ENCODE measurements at regions not wholly inside any gene's neighbourhood (a gene's known extent, or its start where the extent isn't known, plus 50 kb on each side); places are given as distances from the start of the nearest gene placed in this dataset.

DNA sequence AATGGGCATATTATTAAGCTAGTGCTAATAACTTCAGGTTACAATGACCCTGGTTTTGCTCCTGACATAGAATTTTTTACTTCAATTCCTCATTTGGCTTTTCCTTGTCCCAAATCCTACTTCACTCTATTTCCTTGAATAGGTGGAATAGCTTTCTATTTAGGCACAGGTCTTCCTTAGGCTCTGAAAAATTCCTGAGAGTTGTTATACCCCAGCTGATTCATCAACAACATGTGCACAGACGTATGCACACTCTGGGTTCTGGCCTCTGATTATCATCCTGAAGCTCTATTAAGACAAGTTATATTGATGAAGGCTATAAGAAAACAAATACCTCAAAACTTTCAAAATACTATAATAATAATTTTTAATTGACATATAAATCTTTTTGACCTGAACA, 172.4 kb downstream of the NTMT2 start:
- TF ChIP-seq, protein P1, sequence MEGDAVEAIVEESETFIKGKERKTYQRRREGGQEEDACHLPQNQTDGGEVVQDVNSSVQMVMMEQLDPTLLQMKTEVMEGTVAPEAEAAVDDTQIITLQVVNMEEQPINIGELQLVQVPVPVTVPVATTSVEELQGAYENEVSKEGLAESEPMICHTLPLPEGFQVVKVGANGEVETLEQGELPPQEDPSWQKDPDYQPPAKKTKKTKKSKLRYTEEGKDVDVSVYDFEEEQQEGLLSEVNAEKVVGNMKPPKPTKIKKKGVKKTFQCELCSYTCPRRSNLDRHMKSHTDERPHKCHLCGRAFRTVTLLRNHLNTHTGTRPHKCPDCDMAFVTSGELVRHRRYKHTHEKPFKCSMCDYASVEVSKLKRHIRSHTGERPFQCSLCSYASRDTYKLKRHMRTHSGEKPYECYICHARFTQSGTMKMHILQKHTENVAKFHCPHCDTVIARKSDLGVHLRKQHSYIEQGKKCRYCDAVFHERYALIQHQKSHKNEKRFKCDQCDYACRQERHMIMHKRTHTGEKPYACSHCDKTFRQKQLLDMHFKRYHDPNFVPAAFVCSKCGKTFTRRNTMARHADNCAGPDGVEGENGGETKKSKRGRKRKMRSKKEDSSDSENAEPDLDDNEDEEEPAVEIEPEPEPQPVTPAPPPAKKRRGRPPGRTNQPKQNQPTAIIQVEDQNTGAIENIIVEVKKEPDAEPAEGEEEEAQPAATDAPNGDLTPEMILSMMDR (IDR thresholded peaks at IDR 0.05; ENCODE audit: low read depth, low read length), result no peak
- TF ChIP-seq EZH2phosphoT487 (IDR thresholded peaks at IDR 0.05; ENCODE audit: low read depth), result no peak

Measured in OCI-LY3 (cell line).